ENCODE measurements at regions not wholly inside any gene's neighbourhood (a gene's known extent, or its start where the extent isn't known, plus 50 kb on each side); places are given as distances from the start of the nearest gene placed in this dataset.

DNA sequence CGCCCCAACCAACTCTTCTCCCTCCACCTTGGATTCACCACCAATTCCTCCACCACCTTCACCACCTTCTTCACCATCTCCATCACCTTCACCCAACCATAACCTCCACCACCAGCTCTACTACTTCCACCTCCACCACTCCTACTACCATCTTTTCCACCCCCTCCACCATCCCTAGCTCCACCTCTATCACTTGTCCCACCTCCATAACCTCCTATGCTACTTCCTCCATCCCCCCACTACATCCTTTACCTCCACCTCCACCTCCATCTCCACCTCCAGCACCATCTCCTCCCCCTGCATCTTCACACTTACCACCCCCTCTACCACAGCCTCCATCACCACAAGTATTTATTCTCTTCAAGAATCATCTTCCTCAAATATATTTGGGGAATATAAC lies 254.9 kb upstream of the EGLN3 start:
- dilution Hi-C loops (cut with MboI; ENCODE audit: extremely low pct_ligation_motif_present, low sequenced_read_pairs) (no loop called here), intact Hi-C loops (cut with micrococcal nuclease) (no loop called here)
- no peak overlapping the region for H3K4me3 ChIP-seq (replicated peaks in 1 of 3; ENCODE audit: insufficient read depth in 1 of 3, low read depth in 1 of 3, low read length in 3 of 3)
- TF ChIP-seq JUN (IDR thresholded peaks at IDR 0.05; ENCODE audit: borderline replicate concordance, insufficient read depth, insufficient read length, low read depth), result no peak
- no peak for TF ChIP-seq POLR2AphosphoS5 (IDR thresholded peaks at IDR 0.05; ENCODE audit: insufficient read depth, low read depth, low read length)
- no peak for TF ChIP-seq GATA2 (IDR thresholded peaks at IDR 0.05; ENCODE audit: insufficient read depth, insufficient read length, low read depth, low read length)
- TF ChIP-seq, protein P1, sequence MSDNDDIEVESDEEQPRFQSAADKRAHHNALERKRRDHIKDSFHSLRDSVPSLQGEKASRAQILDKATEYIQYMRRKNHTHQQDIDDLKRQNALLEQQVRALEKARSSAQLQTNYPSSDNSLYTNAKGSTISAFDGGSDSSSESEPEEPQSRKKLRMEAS (IDR thresholded peaks at IDR 0.05; ENCODE audit: insufficient read depth, insufficient read length), result no peak
- no peak for TF ChIP-seq POLR2A (IDR thresholded peaks at IDR 0.05; ENCODE audit: low read depth, low read length)
- no peak for TF ChIP-seq EZH2 (IDR thresholded peaks at IDR 0.05; ENCODE audit: borderline replicate concordance, low read depth, low read length, severe bottlenecking)
- TF ChIP-seq, protein P2, sequence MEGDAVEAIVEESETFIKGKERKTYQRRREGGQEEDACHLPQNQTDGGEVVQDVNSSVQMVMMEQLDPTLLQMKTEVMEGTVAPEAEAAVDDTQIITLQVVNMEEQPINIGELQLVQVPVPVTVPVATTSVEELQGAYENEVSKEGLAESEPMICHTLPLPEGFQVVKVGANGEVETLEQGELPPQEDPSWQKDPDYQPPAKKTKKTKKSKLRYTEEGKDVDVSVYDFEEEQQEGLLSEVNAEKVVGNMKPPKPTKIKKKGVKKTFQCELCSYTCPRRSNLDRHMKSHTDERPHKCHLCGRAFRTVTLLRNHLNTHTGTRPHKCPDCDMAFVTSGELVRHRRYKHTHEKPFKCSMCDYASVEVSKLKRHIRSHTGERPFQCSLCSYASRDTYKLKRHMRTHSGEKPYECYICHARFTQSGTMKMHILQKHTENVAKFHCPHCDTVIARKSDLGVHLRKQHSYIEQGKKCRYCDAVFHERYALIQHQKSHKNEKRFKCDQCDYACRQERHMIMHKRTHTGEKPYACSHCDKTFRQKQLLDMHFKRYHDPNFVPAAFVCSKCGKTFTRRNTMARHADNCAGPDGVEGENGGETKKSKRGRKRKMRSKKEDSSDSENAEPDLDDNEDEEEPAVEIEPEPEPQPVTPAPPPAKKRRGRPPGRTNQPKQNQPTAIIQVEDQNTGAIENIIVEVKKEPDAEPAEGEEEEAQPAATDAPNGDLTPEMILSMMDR (IDR thresholded peaks at IDR 0.05; ENCODE audit: extremely low read depth in 1 of 2, insufficient read depth in 1 of 2, low read depth in 1 of 2, low read length in 2 of 2), result no peak
- TF ChIP-seq FOS (IDR thresholded peaks at IDR 0.05; ENCODE audit: borderline replicate concordance, insufficient read depth, low read length), result no peak
- no peak for TF ChIP-seq MYC (IDR thresholded peaks at IDR 0.05; ENCODE audit: low read depth, low read length)
- H3K4me2 ChIP-seq (ENCODE audit: insufficient read depth, low read length), result no peak overlapping the region
- H3K9me3 ChIP-seq (replicated peaks; ENCODE audit: control insufficient read depth, insufficient read depth, low read length), result no peaks in the 10 kb centered on the region
- POLR2A ChIA-PET, result no interaction called here
- no peak overlapping the region for H2AFZ ChIP-seq (ENCODE audit: low read depth, low read length)
- no peak overlapping the region for H3K27ac ChIP-seq (ENCODE audit: insufficient read depth, low read depth, low read length)
- no peaks in the 10 kb centered on the region for H3K36me3 ChIP-seq (ENCODE audit: control insufficient read depth in 2 of 2, extremely low read depth in 1 of 2, insufficient read depth in 2 of 2, low read length in 2 of 2)
- CTCF ChIA-PET, result no interaction called here
- H3K9ac ChIP-seq (replicated peaks; ENCODE audit: extremely low read depth, insufficient read depth, low read length), result no peak overlapping the region
- FAIRE-seq (no peak), DNase-seq (ENCODE audit: low read depth, low spot score) (no peak)
- no peaks in the 10 kb centered on the region for H3K9me1 ChIP-seq (replicated peaks; ENCODE audit: control insufficient read depth, extremely low read depth, insufficient read depth, low read length)
- no peaks in the 10 kb centered on the region for H4K20me1 ChIP-seq (replicated peaks; ENCODE audit: control insufficient read depth, extremely low read depth, insufficient read depth, low read length)
- H3K27me3 ChIP-seq (ENCODE audit: control insufficient read depth in 2 of 2, insufficient read depth in 2 of 2, low read length in 2 of 2), result no peaks in the 10 kb centered on the region
- no peaks in the 10 kb centered on the region for H3K79me2 ChIP-seq (ENCODE audit: control insufficient read depth, insufficient read depth, low read length)
- no TSS peak for BruUV-seq (replicated peaks)
- H3K4me1 ChIP-seq (ENCODE audit: control insufficient read depth, extremely low read depth, insufficient read depth, low read length), result no peaks in the 10 kb centered on the region

Data from endothelial cell of umbilical vein (primary cell).